Spleen (tissue), 7 donors: ENCODE measurements at regions not wholly inside any gene's neighbourhood (a gene's known extent, or its start where the extent isn't known, plus 50 kb on each side); places are given as distances from the start of the nearest gene placed in this dataset.

ENCODE experiments used
- CTCF ChIP-seq, 11 experiments: fragments of 200-600 bp in 7 of 11; fragments of 450-650 bp in 4 of 11; sonication (generic) in 4 of 11; IDR thresholded peaks in 8 of 11; conservative IDR thresholded peaks in 3 of 11; 1 replicate in 7 of 11; 2 replicates in 4 of 11; pipeline versions ENCODE4 v1.4.0 to v1.8.0; 2016 to 2021; ENCODE audit warnings: antibody characterized with exemption in 11 of 11, inconsistent platforms in 4 of 11, mild to moderate bottlenecking in 1 of 11
- POLR2AphosphoS5 ChIP-seq, 3 donors: sonication (generic); formaldehyde crosslinking; IDR thresholded peaks; one replicate each; pipeline ENCODE4 v1.5.1; 2017; ENCODE audit warnings: antibody characterized with exemption in 3 of 3
- donor health status: DM: no; HTN: no; CAD: no; lungs with moderate emphysema.
- donor health status: DM: no; HTN: no; CAD: no.
- donor health status: DM: no; HTN: no; CAD: no.

GRCh38 chr5:145295236-145295835 is 539.8 kb downstream of the PRELID2 start:
- no peak for TF ChIP-seq CTCF (IDR thresholded peaks at IDR 0.05 in 8 of 11, conservative IDR thresholded peaks at IDR 0.05 in 3 of 11)
- TF ChIP-seq POLR2AphosphoS5 (IDR thresholded peaks at IDR 0.05): no peak
